Peyer's patch (tissue), 4 donors: ENCODE measurements at regions not wholly inside any gene's neighbourhood (a gene's known extent, or its start where the extent isn't known, plus 50 kb on each side); places are given as distances from the start of the nearest gene placed in this dataset.

ENCODE experiments used
- DNase-seq, 3 donors: peaks; one replicate each; pipeline ENCODE4 v3.0.0-alpha.2; 2017 to 2019
- H3K27ac ChIP-seq, 4 donors: fragments of 200-600 bp; sonication (generic); one replicate each; pipeline ENCODE4 v1.5.1; 2016 to 2019
- H3K27me3 ChIP-seq, 2 donors: fragments of 200-600 bp; sonication (generic); one replicate each; pipeline ENCODE4 v1.5.1; 2019
- H3K36me3 ChIP-seq, 3 donors: fragments of 200-600 bp; sonication (generic); one replicate each; pipeline ENCODE4 v1.5.1; 2016 to 2019
- H3K4me1 ChIP-seq, 4 donors: fragments of 200-600 bp; sonication (generic); one replicate each; pipeline ENCODE4 v1.5.1; 2016 to 2019
- H3K4me3 ChIP-seq, 4 donors: fragments of 200-600 bp; sonication (generic); 1 replicate in 3 of 4; 2 replicates in 1 of 4; pipeline ENCODE4 v1.5.1; 2016 to 2019; ENCODE audit warnings: mild to moderate bottlenecking in 1 of 4
- H3K9me3 ChIP-seq, 4 donors: fragments of 200-600 bp; sonication (generic); one replicate each; pipeline ENCODE4 v1.5.1; 2016 to 2019; ENCODE audit warnings: mild to moderate bottlenecking in 1 of 4
- POLR2A ChIP-seq, 2 donors: fragments of 450-650 bp; IDR thresholded peaks; one replicate each; pipeline ENCODE4 v1.5.1; 2017; ENCODE audit warnings: antibody characterized with exemption in 2 of 2, mild to moderate bottlenecking in 2 of 2, moderate library complexity in 2 of 2
- TF ChIP-seq, protein P1 (sequence below), 6 experiments: fragments of 450-650 bp in 4 of 6; fragments of 200-600 bp in 2 of 6; sonication (generic) in 1 of 6; IDR thresholded peaks; one replicate each; pipeline ENCODE4 v1.5.1; 2017 to 2019; ENCODE audit warnings: antibody characterized with exemption in 6 of 6, mild to moderate bottlenecking in 3 of 6, moderate library complexity in 1 of 6

GRCh38 chr1:187903223-187903622, 1074.5 kb downstream of the PLA2G4A start:
- Histone ChIP-seq H3K27me3 (no peaks in the 10 kb centered on the region), H3K9me3 (no peaks in the 10 kb centered on the region), H3K4me3 (no peak overlapping the region), H3K27ac (no peak overlapping the region), H3K4me1 (no peaks in the 10 kb centered on the region), H3K36me3 (no peaks in the 10 kb centered on the region)
- TF ChIP-seq, protein P1, sequence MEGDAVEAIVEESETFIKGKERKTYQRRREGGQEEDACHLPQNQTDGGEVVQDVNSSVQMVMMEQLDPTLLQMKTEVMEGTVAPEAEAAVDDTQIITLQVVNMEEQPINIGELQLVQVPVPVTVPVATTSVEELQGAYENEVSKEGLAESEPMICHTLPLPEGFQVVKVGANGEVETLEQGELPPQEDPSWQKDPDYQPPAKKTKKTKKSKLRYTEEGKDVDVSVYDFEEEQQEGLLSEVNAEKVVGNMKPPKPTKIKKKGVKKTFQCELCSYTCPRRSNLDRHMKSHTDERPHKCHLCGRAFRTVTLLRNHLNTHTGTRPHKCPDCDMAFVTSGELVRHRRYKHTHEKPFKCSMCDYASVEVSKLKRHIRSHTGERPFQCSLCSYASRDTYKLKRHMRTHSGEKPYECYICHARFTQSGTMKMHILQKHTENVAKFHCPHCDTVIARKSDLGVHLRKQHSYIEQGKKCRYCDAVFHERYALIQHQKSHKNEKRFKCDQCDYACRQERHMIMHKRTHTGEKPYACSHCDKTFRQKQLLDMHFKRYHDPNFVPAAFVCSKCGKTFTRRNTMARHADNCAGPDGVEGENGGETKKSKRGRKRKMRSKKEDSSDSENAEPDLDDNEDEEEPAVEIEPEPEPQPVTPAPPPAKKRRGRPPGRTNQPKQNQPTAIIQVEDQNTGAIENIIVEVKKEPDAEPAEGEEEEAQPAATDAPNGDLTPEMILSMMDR (IDR thresholded peaks at IDR 0.05): no peak
- TF ChIP-seq POLR2A (IDR thresholded peaks at IDR 0.05): no peak
- no peak for DNase-seq

GRCh38 chr1:187909382-187909781, 1080.6 kb downstream of the PLA2G4A start:
- DNase-seq: no peak
- Histone ChIP-seq H3K27ac (no peak overlapping the region), H3K4me3 (no peak overlapping the region), H3K9me3 (no peaks in the 10 kb centered on the region), H3K27me3 (no peaks in the 10 kb centered on the region), H3K36me3 (no peaks in the 10 kb centered on the region), H3K4me1 (no peaks in the 10 kb centered on the region)
- TF ChIP-seq, protein P1 (IDR thresholded peaks at IDR 0.05): no peak
- no peak for TF ChIP-seq POLR2A (IDR thresholded peaks at IDR 0.05)

DNA sequence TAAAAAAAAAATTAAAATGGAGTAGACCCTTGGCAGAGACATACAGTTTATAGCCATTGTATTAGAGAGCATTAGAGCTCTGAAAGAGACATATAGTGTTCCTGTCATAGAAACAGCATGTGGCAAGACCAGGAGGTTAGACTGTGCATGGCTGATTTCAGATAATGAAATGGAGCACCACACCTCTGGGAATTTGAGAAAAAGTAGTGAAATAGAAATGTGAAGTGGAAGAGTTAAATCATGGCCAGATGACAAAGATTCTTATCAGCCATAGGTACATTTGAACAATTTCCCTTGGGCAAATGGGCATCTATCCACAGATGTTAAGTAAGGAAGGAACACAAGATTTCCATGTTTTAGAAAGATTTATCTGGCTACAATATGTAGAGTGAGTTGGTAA, 1083.1 kb downstream of the PLA2G4A start:
- Histone ChIP-seq H3K27ac (no peak overlapping the region), H3K9me3 (no peaks in the 10 kb centered on the region), H3K36me3 (no peaks in the 10 kb centered on the region), H3K27me3 (no peaks in the 10 kb centered on the region), H3K4me1 (no peaks in the 10 kb centered on the region), H3K4me3 (no peak overlapping the region)
- no peak for TF ChIP-seq POLR2A (IDR thresholded peaks at IDR 0.05)
- TF ChIP-seq, protein P1 (IDR thresholded peaks at IDR 0.05): no peak
- no peak for DNase-seq

- TF ChIP-seq POLR2A (IDR thresholded peaks at IDR 0.05): no peak
- TF ChIP-seq, protein P1 (IDR thresholded peaks at IDR 0.05): no peak
- H3K27me3 ChIP-seq: no peaks in the 10 kb centered on the region
- H3K27ac ChIP-seq: no peak overlapping the region
- H3K4me1 ChIP-seq: no peaks in the 10 kb centered on the region
- DNase-seq: no peak
- no peaks in the 10 kb centered on the region for H3K9me3 ChIP-seq
- no peaks in the 10 kb centered on the region for H3K36me3 ChIP-seq
- H3K4me3 ChIP-seq: no peak overlapping the region
Measured at GRCh38 chr1:187920976-187921375, 1092.2 kb downstream of the PLA2G4A start.

DNA sequence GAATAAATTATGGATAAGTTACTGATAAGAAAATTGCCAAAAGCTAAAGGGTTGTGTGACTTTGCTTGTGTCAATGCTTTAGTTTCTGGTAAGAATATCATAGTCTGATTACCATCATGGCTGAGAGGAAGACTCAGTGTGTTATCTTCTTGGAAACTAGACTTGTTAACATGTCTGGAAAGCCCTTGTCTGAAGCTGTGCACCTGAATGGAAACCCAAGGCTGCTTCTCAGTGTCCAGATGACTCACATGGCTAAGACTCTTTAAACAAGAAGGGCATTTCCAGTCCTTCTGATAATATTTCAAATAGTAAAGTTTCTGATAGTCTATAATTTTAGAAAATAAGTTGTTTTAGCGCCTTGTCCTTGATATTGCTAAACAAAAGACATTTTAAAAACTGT, 1092.7 kb downstream of the PLA2G4A start:
- H3K27ac ChIP-seq: no peak overlapping the region
- no peaks in the 10 kb centered on the region for H3K9me3 ChIP-seq
- TF ChIP-seq, protein P1 (IDR thresholded peaks at IDR 0.05): no peak
- no peak for TF ChIP-seq POLR2A (IDR thresholded peaks at IDR 0.05)
- H3K27me3 ChIP-seq: no peaks in the 10 kb centered on the region
- DNase-seq: no peak
- H3K36me3 ChIP-seq: no peaks in the 10 kb centered on the region
- H3K4me3 ChIP-seq: no peak overlapping the region
- H3K4me1 ChIP-seq: no peaks in the 10 kb centered on the region

- no peaks in the 10 kb centered on the region for H3K9me3 ChIP-seq
- no peak for TF ChIP-seq POLR2A (IDR thresholded peaks at IDR 0.05)
- TF ChIP-seq, protein P1 (IDR thresholded peaks at IDR 0.05): no peak
- no peak overlapping the region for H3K4me3 ChIP-seq
- no peak overlapping the region for H3K27ac ChIP-seq
- no peak for DNase-seq
- H3K27me3 ChIP-seq: no peaks in the 10 kb centered on the region
- H3K4me1 ChIP-seq: no peaks in the 10 kb centered on the region
- H3K36me3 ChIP-seq: no peaks in the 10 kb centered on the region
Measured at GRCh38 chr1:187922255-187922654, 1093.5 kb downstream of the PLA2G4A start.
